ENCODE measurements at regions not wholly inside any gene's neighbourhood (a gene's known extent, or its start where the extent isn't known, plus 50 kb on each side); places are given as distances from the start of the nearest gene placed in this dataset.

- no peak overlapping the region for H3K4me3 ChIP-seq (ENCODE audit: extremely low read depth in 1 of 4, insufficient read depth in 2 of 4, low read depth in 3 of 4, low read length in 4 of 4)
- no peak for FAIRE-seq
- POLR2A ChIA-PET (ENCODE audit: partially characterized antibody) = no interaction called here
- TF ChIP-seq YY1 (IDR thresholded peaks at IDR 0.05; ENCODE audit: low read depth, low read length) (no peak), SIX5 (IDR thresholded peaks at IDR 0.05; ENCODE audit: low read depth, low read length) (no peak), ASH2L (IDR thresholded peaks at IDR 0.05; ENCODE audit: low read length) (no peak), FOSL1 (IDR thresholded peaks at IDR 0.05; ENCODE audit: insufficient read depth, low read depth, low read length) (no peak), SUZ12 (IDR thresholded peaks at IDR 0.05; ENCODE audit: low read length) (no peak), BACH1 (IDR thresholded peaks at IDR 0.05; ENCODE audit: low read length) (no peak), NANOG (IDR thresholded peaks at IDR 0.05; ENCODE audit: insufficient read depth, low read depth, low read length, poor library complexity, severe bottlenecking) (no peak), SIN3A (conservative IDR thresholded peaks at IDR 0.05 in 1 of 2, IDR thresholded peaks at IDR 0.05 in 1 of 2; ENCODE audit: low read depth in 1 of 2, low read length in 2 of 2) (no peak), SAP30 (IDR thresholded peaks at IDR 0.05; ENCODE audit: insufficient read depth, insufficient replicate concordance, low read length) (no peak), BRCA1 (IDR thresholded peaks at IDR 0.05; ENCODE audit: low read depth, low read length) (no peak), SIRT6 (IDR thresholded peaks at IDR 0.05; ENCODE audit: low read length) (no peak), TBP (IDR thresholded peaks at IDR 0.05; ENCODE audit: low read depth, low read length) (no peak), USF2 (IDR thresholded peaks at IDR 0.05; ENCODE audit: low read length) (no peak), KDM5A (IDR thresholded peaks at IDR 0.05; ENCODE audit: low read length) (no peak)
- H3K79me2 ChIP-seq (ENCODE audit: control insufficient read depth in 1 of 2, insufficient read depth in 2 of 2, low read length in 2 of 2) = no peaks in the 10 kb centered on the region
- H3K56ac ChIP-seq (replicated peaks; ENCODE audit: insufficient read length, low read depth, low read length) = no peak overlapping the region
- H4K91ac ChIP-seq (replicated peaks; ENCODE audit: insufficient read length, low read length) = no peak overlapping the region
- H3K27ac ChIP-seq (ENCODE audit: low read depth, low read length) = no peak overlapping the region
- no peak overlapping the region for H2BK120ac ChIP-seq (replicated peaks; ENCODE audit: low read depth, low read length)
- no peak overlapping the region for H4K5ac ChIP-seq (ENCODE audit: insufficient read length, low read depth, low read length)
- H2AFZ ChIP-seq (ENCODE audit: low read length) = no peak overlapping the region
- H3K9me3 ChIP-seq (ENCODE audit: insufficient read depth in 2 of 2, low read depth in 1 of 2, low read length in 1 of 2) = no peaks in the 10 kb centered on the region
- no peak for DNase-seq (ENCODE audit: low read depth in 1 of 2, low spot score in 2 of 2)
- no peak overlapping the region for H3K4ac ChIP-seq (replicated peaks; ENCODE audit: insufficient read length, low read depth, low read length)
- CTCF ChIA-PET (ENCODE audit: partially characterized antibody) = interaction anchor here (1.1 to 3.6 kb wide), 6 partner anchors 10 to 208 kb away, joined by 4 to 17 read pairs (median 6); no protein-coding TSS in a partner anchor
- no peaks in the 10 kb centered on the region; the same call in 1 of the 2 replicates for H3K23me2 ChIP-seq (ENCODE audit: low read depth, low read length)
- H4K8ac ChIP-seq (ENCODE audit: extremely low read depth, insufficient read depth, low read length) = no peak overlapping the region
- H3K18ac ChIP-seq (ENCODE audit: extremely low read depth, low read length) = no peak overlapping the region
- H2AK5ac ChIP-seq (ENCODE audit: low read depth, low read length) = no peak overlapping the region
- no peak overlapping the region for H3K14ac ChIP-seq (ENCODE audit: insufficient read length)
- no peak overlapping the region for H3K4me2 ChIP-seq (ENCODE audit: insufficient read depth in 1 of 2, low read depth in 2 of 2, low read length in 2 of 2)
- no peak overlapping the region for H2BK15ac ChIP-seq (ENCODE audit: low read length)
- H2BK12ac ChIP-seq (ENCODE audit: low read depth, low read length) = no peak overlapping the region
- no peaks in the 10 kb centered on the region for H3K79me1 ChIP-seq (ENCODE audit: low read depth, low read length)
- no peak overlapping the region for H3K9ac ChIP-seq (replicated peaks in 1 of 4; ENCODE audit: extremely low read depth in 1 of 4, low read depth in 3 of 4, low read length in 3 of 4)
- no peaks in the 10 kb centered on the region for H3K4me1 ChIP-seq (replicated peaks in 1 of 4; ENCODE audit: control insufficient read depth in 3 of 4, insufficient read depth in 4 of 4, low read length in 3 of 4)
- no peak overlapping the region for H2BK20ac ChIP-seq (ENCODE audit: low read length)
- H4K20me1 ChIP-seq (replicated peaks in 1 of 2; ENCODE audit: control insufficient read depth in 1 of 2, insufficient read depth in 2 of 2, low read length in 2 of 2) = no peaks in the 10 kb centered on the region
- no peak overlapping the region for H3K23ac ChIP-seq (ENCODE audit: insufficient read length)
- no peaks in the 10 kb centered on the region for H3K36me3 ChIP-seq (ENCODE audit: control insufficient read depth in 2 of 4, insufficient read depth in 4 of 4, low read length in 3 of 4)
- H2BK5ac ChIP-seq (ENCODE audit: low read depth, low read length) = no peak overlapping the region
- no peaks in the 10 kb centered on the region for H3K27me3 ChIP-seq (replicated peaks in 1 of 4; ENCODE audit: control insufficient read depth in 3 of 4, extremely low read depth in 1 of 4, insufficient read depth in 3 of 4, low read length in 3 of 4)
Observed at GRCh38 chr6:97392735-97393134, 109.7 kb upstream of the MMS22L start.
